ENCODE measurements at regions not wholly inside any gene's neighbourhood (a gene's known extent, or its start where the extent isn't known, plus 50 kb on each side); places are given as distances from the start of the nearest gene placed in this dataset.
"Not testable (repeated sequence)": the region's sequence is repeated elsewhere in the genome, so short reads cannot be mapped to it uniquely, and the experiment has no call there.

DNA sequence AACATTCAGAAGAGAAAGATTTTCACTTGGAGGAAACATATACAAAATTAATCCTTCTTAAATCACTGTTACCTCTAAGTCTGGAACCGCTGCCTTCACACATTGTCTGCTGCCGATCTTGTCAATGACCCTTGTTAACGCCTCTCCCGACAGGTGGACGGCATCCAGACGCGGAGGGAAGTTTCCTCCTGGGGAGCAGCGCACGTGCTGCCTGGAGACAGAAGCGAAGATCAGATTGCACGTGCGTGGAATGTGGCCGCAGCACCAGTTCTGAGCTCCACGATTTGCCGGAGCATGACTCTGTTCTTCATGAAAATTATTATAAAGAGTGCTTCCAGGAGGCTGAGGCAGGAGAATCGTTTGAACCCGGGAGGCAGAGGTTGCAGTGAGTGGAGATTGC lies 183.6 kb upstream of the IRX4 start:
- intact Hi-C loops (cut with micrococcal nuclease): no loop called here
- no peak overlapping the region for H3K4me2 ChIP-seq (ENCODE audit: low read length)

DNA sequence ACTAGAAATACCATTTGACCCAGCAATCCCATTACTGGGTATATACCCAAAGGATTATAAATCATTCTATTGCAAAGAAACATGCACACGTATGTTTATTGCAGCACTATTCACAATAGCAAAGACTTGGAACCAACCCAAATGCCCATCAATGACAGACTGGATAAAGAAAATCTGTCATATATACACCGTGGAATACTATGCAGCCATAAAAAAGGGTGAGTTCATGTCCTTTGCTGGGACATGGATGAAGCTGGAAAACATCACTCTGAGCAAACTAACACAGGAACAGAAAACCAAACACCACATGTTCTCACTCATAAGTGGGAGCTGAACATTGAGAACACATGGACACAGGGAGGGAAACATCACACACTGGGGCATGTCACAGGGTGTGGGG lies 180.7 kb upstream of the IRX4 start:
- H3K27ac ChIP-seq (ENCODE audit: low read depth, low read length); H3K9me3 ChIP-seq (ENCODE audit: control insufficient read depth in 1 of 2, insufficient read depth in 1 of 2, low read depth in 1 of 2, low read length in 2 of 2); H3K79me2 ChIP-seq (ENCODE audit: insufficient read depth, low read length); BruUV-seq (replicated peaks); DNase-seq (ENCODE audit: low read depth, low spot score); H3K36me3 ChIP-seq (ENCODE audit: control insufficient read depth in 1 of 2, insufficient read depth in 2 of 2, low read length in 2 of 2); CTCF ChIA-PET; H3K4me2 ChIP-seq (ENCODE audit: low read length); POLR2A ChIA-PET; H3K4me1 ChIP-seq (ENCODE audit: control insufficient read depth in 1 of 2, insufficient read depth in 2 of 2, low read length in 2 of 2); intact Hi-C loops (cut with micrococcal nuclease); H2AFZ ChIP-seq (ENCODE audit: low read depth, low read length, poor library complexity, severe bottlenecking); H3K4me3 ChIP-seq (replicated peaks in 1 of 2; ENCODE audit: low read depth in 1 of 2, low read length in 2 of 2); H4K20me1 ChIP-seq (ENCODE audit: insufficient read depth); ATAC-seq; H3K9ac ChIP-seq (ENCODE audit: low read length); H3K9me2 ChIP-seq (ENCODE audit: insufficient read depth); RAD21 ChIA-PET (ENCODE audit: low non-redundant PET in 1 of 2, low total read pairs in 2 of 2, uncharacterized antibody in 2 of 2, unreplicated experiment in 2 of 2): not testable (repeated sequence)
- peaks cover 44% of the 10 kb centered on the region for H3K27me3 ChIP-seq (ENCODE audit: insufficient read depth, low read length)

More for the DNA sequence above, 183.6 kb upstream of the IRX4 start:
- DNase-seq (ENCODE audit: low read depth, low spot score) (no peak), ATAC-seq (no peak)
- H3K36me3 ChIP-seq (ENCODE audit: control insufficient read depth in 1 of 2, insufficient read depth in 2 of 2, low read length in 2 of 2): no peaks in the 10 kb centered on the region
- ChIA-PET POLR2A (no interaction called here), RAD21 (ENCODE audit: low non-redundant PET in 1 of 2, low total read pairs in 2 of 2, uncharacterized antibody in 2 of 2, unreplicated experiment in 2 of 2) (no interaction called here), CTCF (no interaction called here)
- H3K9me2 ChIP-seq (ENCODE audit: insufficient read depth): no peaks in the 10 kb centered on the region
- H3K9me3 ChIP-seq (ENCODE audit: control insufficient read depth in 1 of 2, insufficient read depth in 1 of 2, low read depth in 1 of 2, low read length in 2 of 2): no peaks in the 10 kb centered on the region
- no peaks in the 10 kb centered on the region for H3K79me2 ChIP-seq (ENCODE audit: insufficient read depth, low read length)
- H2AFZ ChIP-seq (ENCODE audit: low read depth, low read length, poor library complexity, severe bottlenecking): no peak overlapping the region
- no peak overlapping the region for H3K27ac ChIP-seq (ENCODE audit: low read depth, low read length)
- TF ChIP-seq SRF (IDR thresholded peaks at IDR 0.05; ENCODE audit: low read depth) (no peak), ZBTB33 (IDR thresholded peaks at IDR 0.05; ENCODE audit: extremely low read depth, insufficient replicate concordance, low read length) (no peak), CBX3 (IDR thresholded peaks at IDR 0.05; ENCODE audit: low read depth) (no peak), CEBPB (IDR thresholded peaks at IDR 0.05; ENCODE audit: low read depth) (no peak), MAX (IDR thresholded peaks at IDR 0.05) (no peak), YY1 (IDR thresholded peaks at IDR 0.05; ENCODE audit: extremely low read depth, insufficient replicate concordance, low read depth, low read length) (no peak), SP1 (IDR thresholded peaks at IDR 0.05; ENCODE audit: low read depth) (no peak), RAD21 (IDR thresholded peaks at IDR 0.05; ENCODE audit: low read depth) (no peak), REST (IDR thresholded peaks at IDR 0.05; ENCODE audit: low read depth) (no peak), POLR2A (IDR thresholded peaks at IDR 0.05; ENCODE audit: borderline replicate concordance, extremely low read depth, insufficient read depth, insufficient read length) (no peak), FOSL1 (IDR thresholded peaks at IDR 0.05; ENCODE audit: low read depth) (no peak), ZNF274 (IDR thresholded peaks at IDR 0.05; ENCODE audit: low read depth, low read length) (no peak)
- H3K4me3 ChIP-seq (replicated peaks in 1 of 2; ENCODE audit: low read depth in 1 of 2, low read length in 2 of 2): no peak overlapping the region
- no TSS peak for BruUV-seq (replicated peaks)
- no peaks in the 10 kb centered on the region for H4K20me1 ChIP-seq (ENCODE audit: insufficient read depth)
- no peaks in the 10 kb centered on the region for H3K4me1 ChIP-seq (ENCODE audit: control insufficient read depth in 1 of 2, insufficient read depth in 2 of 2, low read length in 2 of 2)
- peaks cover 33% of the 10 kb centered on the region for H3K27me3 ChIP-seq (ENCODE audit: insufficient read depth, low read length)
- H3K9ac ChIP-seq (ENCODE audit: low read length): no peak overlapping the region

All from HCT116 (cell line).